ENCODE measurements at regions not wholly inside any gene's neighbourhood (a gene's known extent, or its start where the extent isn't known, plus 50 kb on each side); places are given as distances from the start of the nearest gene placed in this dataset.
"Not testable (repeated sequence)": the region's sequence is repeated elsewhere in the genome, so short reads cannot be mapped to it uniquely, and the experiment has no call there.

DNA sequence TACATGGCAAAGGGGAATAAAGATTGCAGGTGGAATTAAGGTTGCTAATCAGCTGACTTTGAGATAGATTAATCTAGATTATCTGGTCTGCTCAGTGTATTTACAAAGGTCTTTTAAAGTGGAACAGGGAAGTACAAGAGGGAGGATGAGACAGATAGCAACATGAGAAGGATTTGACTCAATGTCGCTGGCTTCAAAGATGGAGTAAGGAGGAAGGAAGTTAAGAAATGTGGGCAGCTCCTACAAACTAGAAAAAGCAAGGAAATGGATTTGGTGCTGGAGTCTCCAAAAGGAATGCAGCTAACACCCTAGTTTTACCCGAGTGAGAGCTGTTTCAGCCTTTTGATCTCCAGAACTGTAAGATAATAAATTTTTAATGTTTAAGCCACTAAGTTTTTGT, 180.7 kb upstream of the TTC14 start:
- no peak overlapping the region for H3K18ac ChIP-seq (ENCODE audit: low read depth in 1 of 2, low read length in 2 of 2)
- H2BK15ac ChIP-seq (ENCODE audit: low read depth, poor library complexity, severe bottlenecking) = no peak overlapping the region
- no peaks in the 10 kb centered on the region for H3K9me3 ChIP-seq (ENCODE audit: control insufficient read depth, low read length)
- no peak for DNase-seq
- no peak overlapping the region for H3K23ac ChIP-seq (ENCODE audit: low read length in 2 of 2)
- H3K9ac ChIP-seq (ENCODE audit: low read length) = peak overlapping the region; percentile 34
- no peak overlapping the region for H2BK5ac ChIP-seq (ENCODE audit: low read depth, low read length, poor library complexity, severe bottlenecking)
- no peak overlapping the region for H3K14ac ChIP-seq (ENCODE audit: low read length in 2 of 2)
- H3K36me3 ChIP-seq (ENCODE audit: control insufficient read depth in 1 of 2, insufficient read depth in 2 of 2, low read depth in 1 of 2, low read length in 2 of 2) = no peaks in the 10 kb centered on the region
- no peak overlapping the region for H3K4ac ChIP-seq (ENCODE audit: low read depth in 1 of 2, low read length in 2 of 2)
- no peak overlapping the region for H2BK120ac ChIP-seq (ENCODE audit: low read depth, low read length)
- no peak overlapping the region for H3K4me2 ChIP-seq (ENCODE audit: low read length, poor library complexity, severe bottlenecking)
- H3K79me1 ChIP-seq (replicated peaks; ENCODE audit: low read length, poor library complexity, severe bottlenecking) = no peaks in the 10 kb centered on the region
- 86% methylated on average over 1 of the region's 2 CpGs for WGBS
- no peak overlapping the region for H2AK5ac ChIP-seq (ENCODE audit: low read length, severe bottlenecking)
- H3K27me3 ChIP-seq (ENCODE audit: control insufficient read depth in 1 of 2, insufficient read depth in 1 of 2, low read length in 2 of 2) = no peaks in the 10 kb centered on the region
- no peak overlapping the region for H3K4me3 ChIP-seq (ENCODE audit: insufficient read depth in 1 of 2, low read depth in 1 of 2, low read length in 2 of 2)
- no peak overlapping the region for H4K91ac ChIP-seq (ENCODE audit: low read length)
- no peak overlapping the region for H4K8ac ChIP-seq (ENCODE audit: low read length)
- no peak overlapping the region for H2AFZ ChIP-seq (ENCODE audit: low read depth, low read length)
- no peak overlapping the region for H3K27ac ChIP-seq (ENCODE audit: low read length, poor library complexity, severe bottlenecking)
- H2BK12ac ChIP-seq (ENCODE audit: low read length in 2 of 2) = no peak overlapping the region
- no peaks in the 10 kb centered on the region for H3K4me1 ChIP-seq (ENCODE audit: control insufficient read depth, insufficient read depth, low read depth, low read length)

DNA sequence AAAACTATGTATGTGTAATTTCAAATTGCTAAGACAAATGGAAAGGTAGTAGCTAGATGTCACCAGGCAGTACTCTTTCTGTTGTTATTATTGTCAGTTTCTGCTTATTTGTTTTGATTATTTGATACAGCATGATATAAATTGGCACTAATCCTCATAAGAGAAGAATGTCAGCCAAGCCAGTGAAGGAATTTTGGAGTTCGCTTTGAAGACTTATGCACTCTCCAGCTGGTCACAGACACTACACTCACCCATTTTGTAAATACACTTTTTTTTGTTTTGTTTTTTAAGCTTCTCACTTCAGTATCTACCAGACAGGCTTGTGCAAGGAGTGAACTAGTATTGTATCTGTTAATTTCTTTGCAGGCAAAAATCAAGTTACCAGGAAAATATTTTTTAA, 180.2 kb upstream of the TTC14 start:
- H2AK5ac ChIP-seq (ENCODE audit: low read length, severe bottlenecking) = no peak overlapping the region
- H3K14ac ChIP-seq (ENCODE audit: low read length in 2 of 2) = no peak overlapping the region
- no peak for DNase-seq
- H2BK15ac ChIP-seq (ENCODE audit: low read depth, poor library complexity, severe bottlenecking) = no peak overlapping the region
- no peak overlapping the region for H2BK5ac ChIP-seq (ENCODE audit: low read depth, low read length, poor library complexity, severe bottlenecking)
- H3K4me3 ChIP-seq (ENCODE audit: insufficient read depth in 1 of 2, low read depth in 1 of 2, low read length in 2 of 2) = peak overlapping the region in 1 of 2 experiments; percentile 5
- no peak overlapping the region for H3K4me2 ChIP-seq (ENCODE audit: low read length, poor library complexity, severe bottlenecking)
- no peak overlapping the region for H2AFZ ChIP-seq (ENCODE audit: low read depth, low read length)
- no peaks in the 10 kb centered on the region for H3K36me3 ChIP-seq (ENCODE audit: control insufficient read depth in 1 of 2, insufficient read depth in 2 of 2, low read depth in 1 of 2, low read length in 2 of 2)
- no peak overlapping the region for H3K27ac ChIP-seq (ENCODE audit: low read length, poor library complexity, severe bottlenecking)
- H3K27me3 ChIP-seq (ENCODE audit: control insufficient read depth in 1 of 2, insufficient read depth in 1 of 2, low read length in 2 of 2) = no peaks in the 10 kb centered on the region
- H3K4ac ChIP-seq (ENCODE audit: low read depth in 1 of 2, low read length in 2 of 2) = no peak overlapping the region
- no peak overlapping the region for H2BK12ac ChIP-seq (ENCODE audit: low read length in 2 of 2)
- H3K9ac ChIP-seq (ENCODE audit: low read length) = peak overlapping the region; percentile 34
- no peak overlapping the region for H4K8ac ChIP-seq (ENCODE audit: low read length)
- no peak overlapping the region for H3K23ac ChIP-seq (ENCODE audit: low read length in 2 of 2)
- H3K9me3 ChIP-seq (ENCODE audit: control insufficient read depth, low read length) = no peaks in the 10 kb centered on the region
- 100% methylated on average over 1 of the region's 1 CpG for WGBS
- no peak overlapping the region for H3K18ac ChIP-seq (ENCODE audit: low read depth in 1 of 2, low read length in 2 of 2)
- no peaks in the 10 kb centered on the region for H3K4me1 ChIP-seq (ENCODE audit: control insufficient read depth, insufficient read depth, low read depth, low read length)
- no peaks in the 10 kb centered on the region for H3K79me1 ChIP-seq (replicated peaks; ENCODE audit: low read length, poor library complexity, severe bottlenecking)
- H4K91ac ChIP-seq (ENCODE audit: low read length) = no peak overlapping the region
- no peak overlapping the region for H2BK120ac ChIP-seq (ENCODE audit: low read depth, low read length)

DNA sequence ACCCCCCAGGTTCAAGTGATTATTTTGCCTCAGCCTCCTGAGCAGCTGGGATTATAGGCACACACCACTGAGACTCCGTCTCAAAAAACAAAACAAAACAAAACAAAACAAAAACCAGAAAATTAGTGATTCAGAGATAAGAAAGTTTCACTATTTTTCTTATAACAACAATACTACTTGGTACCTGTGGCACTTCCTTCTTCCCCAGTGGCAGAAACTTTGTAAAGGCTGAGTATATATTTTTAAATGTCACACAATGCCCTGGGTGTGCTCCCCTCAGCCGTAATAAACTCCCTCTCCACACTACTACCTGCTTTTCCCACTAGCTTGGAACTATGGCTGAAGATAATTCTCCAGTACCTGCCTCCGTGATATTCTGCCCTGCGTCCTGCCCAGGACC, 177.7 kb upstream of the TTC14 start:
- not testable (repeated sequence) for H2BK15ac ChIP-seq (ENCODE audit: low read depth, poor library complexity, severe bottlenecking); H4K8ac ChIP-seq (ENCODE audit: low read length); H4K91ac ChIP-seq (ENCODE audit: low read length); H3K18ac ChIP-seq (ENCODE audit: low read depth in 1 of 2, low read length in 2 of 2); DNase-seq; H2BK120ac ChIP-seq (ENCODE audit: low read depth, low read length); H3K4me3 ChIP-seq (ENCODE audit: insufficient read depth in 1 of 2, low read depth in 1 of 2, low read length in 2 of 2); H3K4me1 ChIP-seq (ENCODE audit: control insufficient read depth, insufficient read depth, low read depth, low read length); H2BK12ac ChIP-seq (ENCODE audit: low read length in 2 of 2); H3K4ac ChIP-seq (ENCODE audit: low read depth in 1 of 2, low read length in 2 of 2); H3K23ac ChIP-seq (ENCODE audit: low read length in 2 of 2); H3K27ac ChIP-seq (ENCODE audit: low read length, poor library complexity, severe bottlenecking); H3K36me3 ChIP-seq (ENCODE audit: control insufficient read depth in 1 of 2, insufficient read depth in 2 of 2, low read depth in 1 of 2, low read length in 2 of 2); H2AFZ ChIP-seq (ENCODE audit: low read depth, low read length); H3K9me3 ChIP-seq (ENCODE audit: control insufficient read depth, low read length); H2AK5ac ChIP-seq (ENCODE audit: low read length, severe bottlenecking); H2BK5ac ChIP-seq (ENCODE audit: low read depth, low read length, poor library complexity, severe bottlenecking); H3K27me3 ChIP-seq (ENCODE audit: control insufficient read depth in 1 of 2, insufficient read depth in 1 of 2, low read length in 2 of 2); H3K14ac ChIP-seq (ENCODE audit: low read length in 2 of 2); H3K9ac ChIP-seq (ENCODE audit: low read length); H3K4me2 ChIP-seq (ENCODE audit: low read length, poor library complexity, severe bottlenecking); H3K79me1 ChIP-seq (replicated peaks; ENCODE audit: low read length, poor library complexity, severe bottlenecking)
- WGBS = 70% methylated on average over 3 of the region's 4 CpGs

DNA sequence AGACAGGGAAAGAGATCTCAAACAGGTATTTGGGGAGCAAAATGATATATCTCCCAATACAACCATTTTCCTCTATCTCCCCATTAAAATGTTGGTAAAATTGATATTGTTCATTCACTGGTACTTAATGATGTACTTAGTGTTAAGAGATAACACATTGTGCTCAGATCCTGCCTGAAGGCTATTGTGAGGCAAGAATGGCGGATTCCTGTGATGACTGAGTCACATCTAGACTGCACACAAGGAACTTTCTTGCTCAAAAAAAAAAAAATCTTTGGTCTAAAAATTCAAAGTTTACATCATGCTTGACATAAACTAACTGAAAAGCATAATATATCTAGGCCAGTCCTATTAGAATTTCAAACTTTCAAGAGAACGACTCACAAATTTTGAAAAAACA, 171.1 kb upstream of the TTC14 start:
- no peak overlapping the region for H3K14ac ChIP-seq (ENCODE audit: low read length in 2 of 2)
- DNase-seq = no peak
- H3K27me3 ChIP-seq (ENCODE audit: control insufficient read depth in 1 of 2, insufficient read depth in 1 of 2, low read length in 2 of 2) = no peaks in the 10 kb centered on the region
- H4K8ac ChIP-seq (ENCODE audit: low read length) = no peak overlapping the region
- no peak overlapping the region for H2BK5ac ChIP-seq (ENCODE audit: low read depth, low read length, poor library complexity, severe bottlenecking)
- no peak overlapping the region for H3K4me2 ChIP-seq (ENCODE audit: low read length, poor library complexity, severe bottlenecking)
- no peak overlapping the region for H3K9ac ChIP-seq (ENCODE audit: low read length)
- H3K36me3 ChIP-seq (ENCODE audit: control insufficient read depth in 1 of 2, insufficient read depth in 2 of 2, low read depth in 1 of 2, low read length in 2 of 2) = no peaks in the 10 kb centered on the region
- no peak overlapping the region for H2BK120ac ChIP-seq (ENCODE audit: low read depth, low read length)
- H2BK15ac ChIP-seq (ENCODE audit: low read depth, poor library complexity, severe bottlenecking) = no peak overlapping the region
- H3K27ac ChIP-seq (ENCODE audit: low read length, poor library complexity, severe bottlenecking) = no peak overlapping the region
- H3K18ac ChIP-seq (ENCODE audit: low read depth in 1 of 2, low read length in 2 of 2) = no peak overlapping the region
- H3K79me1 ChIP-seq (replicated peaks; ENCODE audit: low read length, poor library complexity, severe bottlenecking) = no peaks in the 10 kb centered on the region
- H3K4me3 ChIP-seq (ENCODE audit: insufficient read depth in 1 of 2, low read depth in 1 of 2, low read length in 2 of 2) = no peak overlapping the region
- H2AFZ ChIP-seq (ENCODE audit: low read depth, low read length) = no peak overlapping the region
- H2BK12ac ChIP-seq (ENCODE audit: low read length in 2 of 2) = no peak overlapping the region
- no peak overlapping the region for H3K23ac ChIP-seq (ENCODE audit: low read length in 2 of 2)
- H2AK5ac ChIP-seq (ENCODE audit: low read length, severe bottlenecking) = no peak overlapping the region
- H4K91ac ChIP-seq (ENCODE audit: low read length) = no peak overlapping the region
- 74% methylated on average over 2 of the region's 2 CpGs for WGBS
- H3K4me1 ChIP-seq (ENCODE audit: control insufficient read depth, insufficient read depth, low read depth, low read length) = no peaks in the 10 kb centered on the region
- no peak overlapping the region for H3K4ac ChIP-seq (ENCODE audit: low read depth in 1 of 2, low read length in 2 of 2)
- peaks cover 10% of the 10 kb centered on the region for H3K9me3 ChIP-seq (ENCODE audit: control insufficient read depth, low read length)
